ENCODE measurements at regions not wholly inside any gene's neighbourhood (a gene's known extent, or its start where the extent isn't known, plus 50 kb on each side); places are given as distances from the start of the nearest gene placed in this dataset.
"Not testable (repeated sequence)": the region's sequence is repeated elsewhere in the genome, so short reads cannot be mapped to it uniquely, and the experiment has no call there.

DNA sequence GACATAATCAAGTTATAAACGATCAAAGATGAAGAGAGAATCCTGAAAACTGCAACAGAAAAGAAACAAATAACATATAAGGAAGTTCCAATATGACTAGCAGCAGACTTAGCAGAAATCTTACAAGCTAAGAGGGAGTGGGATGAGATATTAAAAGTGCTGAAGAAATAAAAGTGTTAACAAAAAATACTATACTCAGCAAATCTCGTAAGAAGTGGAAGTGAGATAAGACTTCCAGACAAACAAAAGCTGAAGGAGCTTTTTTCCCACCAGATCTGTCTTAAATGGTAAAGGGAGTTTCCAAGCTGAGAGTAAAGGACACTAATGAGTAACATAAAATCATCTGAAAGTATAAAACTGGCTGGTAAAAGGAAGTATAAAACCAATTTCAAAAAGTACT, 2036.0 kb upstream of the C9orf72 start:
- WGBS, 2 donors: 68 to 83% methylated on average over 2 of the region's 2 CpGs
- intact Hi-C loops (cut with DNase I; ENCODE audit: low total_unique reads): no loop called here
- no peak for DNase-seq (ENCODE audit: low spot score in 2 of 2)
- H3K4me3 ChIP-seq (ENCODE audit: low read depth, poor library complexity, severe bottlenecking): no peak overlapping the region
- no peak for TF ChIP-seq POLR2A (IDR thresholded peaks at IDR 0.05)
- TF ChIP-seq, protein P1, sequence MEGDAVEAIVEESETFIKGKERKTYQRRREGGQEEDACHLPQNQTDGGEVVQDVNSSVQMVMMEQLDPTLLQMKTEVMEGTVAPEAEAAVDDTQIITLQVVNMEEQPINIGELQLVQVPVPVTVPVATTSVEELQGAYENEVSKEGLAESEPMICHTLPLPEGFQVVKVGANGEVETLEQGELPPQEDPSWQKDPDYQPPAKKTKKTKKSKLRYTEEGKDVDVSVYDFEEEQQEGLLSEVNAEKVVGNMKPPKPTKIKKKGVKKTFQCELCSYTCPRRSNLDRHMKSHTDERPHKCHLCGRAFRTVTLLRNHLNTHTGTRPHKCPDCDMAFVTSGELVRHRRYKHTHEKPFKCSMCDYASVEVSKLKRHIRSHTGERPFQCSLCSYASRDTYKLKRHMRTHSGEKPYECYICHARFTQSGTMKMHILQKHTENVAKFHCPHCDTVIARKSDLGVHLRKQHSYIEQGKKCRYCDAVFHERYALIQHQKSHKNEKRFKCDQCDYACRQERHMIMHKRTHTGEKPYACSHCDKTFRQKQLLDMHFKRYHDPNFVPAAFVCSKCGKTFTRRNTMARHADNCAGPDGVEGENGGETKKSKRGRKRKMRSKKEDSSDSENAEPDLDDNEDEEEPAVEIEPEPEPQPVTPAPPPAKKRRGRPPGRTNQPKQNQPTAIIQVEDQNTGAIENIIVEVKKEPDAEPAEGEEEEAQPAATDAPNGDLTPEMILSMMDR (IDR thresholded peaks at IDR 0.05): no peak

DNA sequence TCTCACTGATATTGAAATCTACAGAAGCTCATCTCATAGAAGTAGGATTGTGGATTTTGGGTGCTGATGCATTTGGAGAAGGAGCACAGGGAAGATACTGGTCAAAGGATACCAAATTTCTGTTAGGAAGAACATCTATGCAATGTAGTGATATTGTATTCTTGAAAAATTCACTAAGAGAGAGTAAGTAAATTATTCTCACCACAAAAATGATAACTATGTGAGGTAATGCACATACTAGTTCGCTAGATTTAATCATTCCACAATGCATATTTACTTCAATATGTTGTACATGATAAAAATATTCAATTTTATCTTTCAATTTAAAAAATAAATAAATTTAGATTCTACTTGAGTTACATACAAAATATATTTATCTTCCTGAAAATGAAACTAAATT, 2040.5 kb upstream of the C9orf72 start:
- intact Hi-C loops (cut with DNase I; ENCODE audit: low total_unique reads): no loop called here
- 58 to 63% methylated on average over 1 of the region's 1 CpG for WGBS, 2 donors
- no peak for DNase-seq (ENCODE audit: low spot score in 2 of 2)
- TF ChIP-seq, protein P1 (IDR thresholded peaks at IDR 0.05): no peak
- TF ChIP-seq POLR2A (IDR thresholded peaks at IDR 0.05): no peak
- no peak overlapping the region for H3K4me3 ChIP-seq (ENCODE audit: low read depth, poor library complexity, severe bottlenecking)

DNA sequence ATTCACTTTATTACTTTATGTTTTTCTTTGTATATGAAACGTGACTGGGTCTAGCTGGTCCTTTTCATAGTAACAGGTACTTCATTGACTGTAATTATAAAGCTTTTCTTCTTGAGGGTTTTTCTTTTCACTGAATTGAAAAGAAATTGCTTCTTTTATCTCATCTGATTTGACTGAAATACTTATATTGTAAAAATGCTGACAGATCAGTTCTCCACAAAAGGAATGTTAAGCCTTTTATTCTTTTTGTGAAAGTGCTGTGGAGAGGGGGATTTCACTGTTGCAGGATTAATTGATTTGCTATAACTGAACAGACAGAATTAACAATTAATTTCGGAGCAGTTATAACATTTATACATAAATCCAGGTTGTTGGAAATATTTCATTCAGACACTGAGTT, 2043.6 kb upstream of the C9orf72 start:
- intact Hi-C loops (cut with DNase I; ENCODE audit: low total_unique reads): loop anchor here (5.0 kb wide), 1 partner anchor 1640 kb away; no protein-coding TSS in a partner anchor
- H3K4me3 ChIP-seq (ENCODE audit: low read depth, poor library complexity, severe bottlenecking): no peak overlapping the region
- WGBS, 2 donors: 57 to 61% methylated on average over 2 of the region's 2 CpGs
- no peak for TF ChIP-seq POLR2A (IDR thresholded peaks at IDR 0.05)
- TF ChIP-seq, protein P1 (IDR thresholded peaks at IDR 0.05): no peak
- no peak for DNase-seq (ENCODE audit: low spot score in 2 of 2)

DNA sequence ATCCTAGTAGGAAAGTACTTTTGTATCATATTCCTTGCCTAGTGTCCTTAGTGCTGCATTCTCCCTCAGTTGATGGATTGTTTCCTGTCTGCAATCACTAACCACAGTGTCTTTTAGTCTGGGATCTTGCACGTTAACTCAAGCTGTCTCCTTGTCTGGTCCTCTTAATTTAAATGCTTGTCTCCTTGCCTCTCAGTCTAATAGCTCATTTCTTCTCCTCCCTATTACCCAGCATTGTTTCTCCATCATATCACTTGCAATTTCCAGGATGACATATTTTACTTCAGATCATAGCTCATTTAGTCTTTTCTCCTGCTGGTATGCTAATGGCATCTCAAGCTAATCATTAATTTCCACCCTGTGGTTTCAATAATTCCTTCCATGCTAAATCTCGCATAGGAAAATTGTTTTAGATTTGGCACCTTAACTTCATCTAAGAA, 2052.0 kb upstream of the C9orf72 start:
- intact Hi-C loops (cut with DNase I; ENCODE audit: low total_unique reads): no loop called here

DNA sequence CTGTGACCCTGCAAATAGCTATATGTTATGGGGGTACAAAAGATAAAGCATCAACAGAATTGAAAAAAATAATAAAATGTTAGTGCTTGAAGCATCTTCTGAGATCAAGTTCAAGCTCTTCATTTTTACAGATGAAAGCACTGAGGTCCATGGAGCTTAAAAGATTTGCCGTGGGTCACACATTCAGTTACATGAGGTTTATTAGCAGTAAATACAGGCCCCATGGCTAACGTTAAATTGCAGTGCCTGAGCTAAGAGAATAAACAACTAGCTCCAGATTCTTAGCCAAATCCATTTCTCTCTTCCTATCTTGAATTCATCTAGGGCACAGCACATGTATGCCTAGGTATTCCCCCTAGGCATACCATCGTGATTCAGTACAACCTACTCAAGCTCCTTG, 2052.7 kb upstream of the C9orf72 start:
- H3K4me3 ChIP-seq (ENCODE audit: low read depth, poor library complexity, severe bottlenecking): no peak overlapping the region
- no peak for DNase-seq (ENCODE audit: low spot score in 2 of 2)
- 73 to 76% methylated on average over 3 of the region's 3 CpGs for WGBS, 2 donors
- intact Hi-C loops (cut with DNase I; ENCODE audit: low total_unique reads): no loop called here
- TF ChIP-seq, protein P1 (IDR thresholded peaks at IDR 0.05): no peak
- TF ChIP-seq POLR2A (IDR thresholded peaks at IDR 0.05): no peak

More for the DNA sequence above, 2052.0 kb upstream of the C9orf72 start:
- H3K4me3 ChIP-seq (ENCODE audit: low read depth, poor library complexity, severe bottlenecking): no peak overlapping the region
- 19 to 28% methylated on average over 2 of the region's 2 CpGs for WGBS, 2 donors
- no peak for TF ChIP-seq POLR2A (IDR thresholded peaks at IDR 0.05)
- TF ChIP-seq, protein P1 (IDR thresholded peaks at IDR 0.05): no peak
- DNase-seq (ENCODE audit: low spot score in 2 of 2): no peak

DNA sequence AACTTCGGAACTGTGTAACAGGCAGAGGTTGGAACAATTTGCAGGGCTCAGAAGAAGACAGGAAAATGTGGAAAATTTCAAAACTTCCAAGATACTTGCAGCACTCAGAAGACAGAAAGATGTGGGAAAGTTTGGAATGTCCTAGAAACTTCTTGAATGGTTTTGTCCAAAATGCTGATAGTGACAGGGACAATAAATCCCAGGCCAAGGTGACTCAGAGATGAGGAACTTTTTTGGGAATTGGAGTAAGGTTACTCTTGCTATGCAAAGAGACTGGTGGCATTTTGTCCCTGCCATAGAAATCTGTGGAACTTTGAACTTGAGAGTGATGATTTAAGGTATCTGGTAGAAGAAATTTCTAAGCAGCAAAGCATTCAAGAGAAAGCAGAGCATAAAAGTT, 2055.6 kb upstream of the C9orf72 start:
- intact Hi-C loops (cut with DNase I; ENCODE audit: low total_unique reads); H3K4me3 ChIP-seq (ENCODE audit: low read depth, poor library complexity, severe bottlenecking); DNase-seq (ENCODE audit: low spot score in 2 of 2): not testable (repeated sequence)
- 75 to 77% methylated on average over 1 of the region's 1 CpG for WGBS, 2 donors

All from lower leg skin (tissue), 4 donors.